ENCODE measurements at regions not wholly inside any gene's neighbourhood (a gene's known extent, or its start where the extent isn't known, plus 50 kb on each side); places are given as distances from the start of the nearest gene placed in this dataset.

GRCh38 chr1:212218065-212218464, 67.1 kb upstream of the PPP2R5A start:
- TF ChIP-seq POLR2AphosphoS5 (IDR thresholded peaks at IDR 0.05; ENCODE audit: borderline replicate concordance, low read depth, low read length) (no peak), EZH2 (IDR thresholded peaks at IDR 0.05) (no peak)
